Calu3 (cell line): ENCODE measurements at regions not wholly inside any gene's neighbourhood (a gene's known extent, or its start where the extent isn't known, plus 50 kb on each side); places are given as distances from the start of the nearest gene placed in this dataset.

Experiments
- BruUV-seq: library from RNA; stranded (reverse); fragments of 400-500 nt; replicated peaks from 2 replicates; lab custom pipeline; 2021; lab: Mats Ljungman, UMichigan
- CTCF ChIA-PET: fragments of 300-600 bp; sonication (Branson Sonifier 250); formaldehyde crosslinking; loops from one replicate; lab custom pipeline; 2022; ENCODE audit warnings: antibody characterized with exemption; lab: Charles Lee
- DNase-seq: peaks from one replicate; pipeline ENCODE4 v3.0.0; 2022
- H3K27ac Mint-ChIP-seq: one replicate; pipeline ENCODE4 v1.8.0; 2022; ENCODE audit warnings: mixed read lengths; ENCODE audit not compliant: unreplicated experiment
- H3K27me3 Mint-ChIP-seq: one replicate; pipeline ENCODE4 v1.8.0; 2022; ENCODE audit warnings: mixed read lengths; ENCODE audit not compliant: unreplicated experiment
- H3K36me3 Mint-ChIP-seq: one replicate; pipeline ENCODE4 v1.8.0; 2022; ENCODE audit warnings: mild to moderate bottlenecking, moderate library complexity, mixed read lengths; ENCODE audit not compliant: insufficient read depth, unreplicated experiment
- H3K4me1 Mint-ChIP-seq: one replicate; pipeline ENCODE4 v1.8.0; 2022; ENCODE audit warnings: mild to moderate bottlenecking, low read depth, mixed read lengths; ENCODE audit not compliant: unreplicated experiment
- H3K4me3 Mint-ChIP-seq: one replicate; pipeline ENCODE4 v1.8.0; 2022; ENCODE audit warnings: mild to moderate bottlenecking, low read depth, moderate library complexity, mixed read lengths; ENCODE audit not compliant: unreplicated experiment
- H3K9me3 Mint-ChIP-seq: one replicate; pipeline ENCODE4 v1.8.0; 2022; ENCODE audit warnings: low read depth, mixed read lengths; ENCODE audit not compliant: unreplicated experiment
- intact Hi-C: fragments of 100-400 bp; cut with micrococcal nuclease; formaldehyde crosslinking; loops from one replicate; pipeline ENCODE4 v1.10.0; 2022; ENCODE audit not compliant: unreplicated experiment
- TF ChIP-seq, protein P1 (sequence below): fragments of 200-600 bp; IDR thresholded peaks from one replicate; pipeline ENCODE4 v1.8.0; 2022; ENCODE audit warnings: antibody characterized with exemption; ENCODE audit not compliant: unreplicated experiment

DNA sequence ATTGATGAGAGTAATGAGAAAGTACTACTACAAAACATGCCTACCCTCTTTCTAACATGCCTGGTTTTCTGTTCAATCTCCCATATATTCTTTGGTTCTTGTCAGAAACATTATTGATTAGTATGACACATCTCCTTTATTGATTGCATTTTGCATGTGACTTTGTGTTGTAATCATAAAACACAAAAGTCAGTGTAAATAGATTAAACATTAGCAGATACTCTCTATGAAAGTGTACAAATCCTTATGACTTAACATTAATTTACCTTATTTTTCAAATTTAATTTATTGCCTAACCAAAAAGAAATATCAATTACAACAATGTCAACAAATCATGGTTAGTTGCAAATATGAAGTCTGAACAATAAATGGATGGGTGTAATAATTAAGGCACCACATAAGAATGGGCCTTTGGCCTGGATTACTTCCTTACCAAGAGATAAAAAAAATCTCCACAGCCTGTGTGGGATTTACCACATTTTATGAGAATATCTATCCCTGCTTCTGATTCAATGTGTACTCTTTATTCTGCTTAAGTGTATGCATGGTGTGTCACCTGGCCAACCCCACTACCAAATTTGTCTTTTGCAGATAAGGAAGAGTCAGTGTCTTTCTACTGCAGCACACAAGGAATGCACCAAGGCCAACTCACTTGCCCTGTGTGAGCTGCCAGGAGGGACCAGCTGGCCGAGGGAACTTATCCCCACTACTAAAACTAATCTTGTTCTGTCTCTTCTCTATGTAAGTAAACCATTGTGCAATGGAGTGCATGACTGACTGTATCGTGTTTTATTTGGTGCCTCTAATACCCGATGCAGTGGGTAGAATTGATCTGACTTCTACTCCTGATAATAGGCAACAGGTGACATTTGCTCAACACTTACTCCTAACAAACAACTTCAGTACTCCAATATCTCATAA lies 1001.9 kb upstream of the CDH10 start:
- no TSS peak for BruUV-seq
- CTCF ChIA-PET = no interaction called here

DNA sequence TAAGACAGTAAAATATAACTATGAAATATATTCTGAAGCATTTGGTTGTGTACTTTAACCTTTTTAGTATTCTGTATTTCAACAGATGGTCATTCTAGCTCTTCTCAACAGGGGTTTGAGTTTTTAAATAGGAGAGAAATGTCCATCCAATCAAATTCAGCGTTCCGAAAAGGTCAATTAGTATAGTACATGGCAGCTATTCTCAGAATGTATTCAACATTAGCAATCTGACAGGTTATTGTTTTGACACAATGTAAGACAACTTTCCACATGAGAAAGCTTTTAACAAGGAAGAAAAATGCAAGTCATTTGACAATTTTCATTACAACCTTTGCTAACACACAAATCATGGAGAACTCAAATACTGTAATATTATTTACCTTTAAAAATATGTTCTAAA lies 996.3 kb upstream of the CDH10 start:
- TF ChIP-seq, protein P1, sequence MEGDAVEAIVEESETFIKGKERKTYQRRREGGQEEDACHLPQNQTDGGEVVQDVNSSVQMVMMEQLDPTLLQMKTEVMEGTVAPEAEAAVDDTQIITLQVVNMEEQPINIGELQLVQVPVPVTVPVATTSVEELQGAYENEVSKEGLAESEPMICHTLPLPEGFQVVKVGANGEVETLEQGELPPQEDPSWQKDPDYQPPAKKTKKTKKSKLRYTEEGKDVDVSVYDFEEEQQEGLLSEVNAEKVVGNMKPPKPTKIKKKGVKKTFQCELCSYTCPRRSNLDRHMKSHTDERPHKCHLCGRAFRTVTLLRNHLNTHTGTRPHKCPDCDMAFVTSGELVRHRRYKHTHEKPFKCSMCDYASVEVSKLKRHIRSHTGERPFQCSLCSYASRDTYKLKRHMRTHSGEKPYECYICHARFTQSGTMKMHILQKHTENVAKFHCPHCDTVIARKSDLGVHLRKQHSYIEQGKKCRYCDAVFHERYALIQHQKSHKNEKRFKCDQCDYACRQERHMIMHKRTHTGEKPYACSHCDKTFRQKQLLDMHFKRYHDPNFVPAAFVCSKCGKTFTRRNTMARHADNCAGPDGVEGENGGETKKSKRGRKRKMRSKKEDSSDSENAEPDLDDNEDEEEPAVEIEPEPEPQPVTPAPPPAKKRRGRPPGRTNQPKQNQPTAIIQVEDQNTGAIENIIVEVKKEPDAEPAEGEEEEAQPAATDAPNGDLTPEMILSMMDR = no peak
- Mint-ChIP-seq H3K4me1 (no peaks in the 10 kb centered on the region), H3K36me3 (no peaks in the 10 kb centered on the region), H3K27ac (no peak overlapping the region), H3K9me3 (peaks cover 18% of the 10 kb centered on the region), H3K27me3 (no peaks in the 10 kb centered on the region), H3K4me3 (no peak overlapping the region)
- CTCF ChIA-PET = no interaction called here
- BruUV-seq = no TSS peak
- intact Hi-C loops = no loop called here
- no peak for DNase-seq

More for the DNA sequence above, 1001.9 kb upstream of the CDH10 start:
- H3K9me3 Mint-ChIP-seq = peaks cover 17% of the 10 kb centered on the region
- TF ChIP-seq, protein P1 = no peak
- H3K4me3 Mint-ChIP-seq = no peak overlapping the region
- no peaks in the 10 kb centered on the region for H3K36me3 Mint-ChIP-seq
- DNase-seq = no peak
- intact Hi-C loops = no loop called here
- H3K27ac Mint-ChIP-seq = no peak overlapping the region
- no peaks in the 10 kb centered on the region for H3K27me3 Mint-ChIP-seq
- H3K4me1 Mint-ChIP-seq = no peaks in the 10 kb centered on the region

DNA sequence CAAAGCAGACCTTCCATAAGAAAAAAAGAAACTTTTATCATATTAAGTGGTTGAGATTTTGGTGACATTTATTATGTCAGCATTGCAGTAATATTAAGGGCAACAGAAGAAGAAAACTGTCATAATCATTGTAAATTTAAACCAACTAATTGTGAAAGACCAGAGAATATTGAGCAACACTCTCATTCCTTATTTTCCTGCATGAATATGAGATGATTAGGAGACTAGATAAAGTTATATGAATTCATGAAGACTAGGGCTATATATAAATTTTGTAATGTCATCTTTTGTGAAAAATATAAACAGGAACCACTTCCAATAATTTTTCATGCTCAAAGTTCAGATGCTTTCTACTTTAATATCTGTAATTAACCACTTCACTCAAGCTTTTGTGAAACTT lies 974.5 kb upstream of the CDH10 start:
- Mint-ChIP-seq H3K27ac (no peak overlapping the region), H3K4me3 (no peak overlapping the region), H3K4me1 (no peaks in the 10 kb centered on the region), H3K27me3 (no peaks in the 10 kb centered on the region), H3K9me3 (peaks cover 8% of the 10 kb centered on the region), H3K36me3 (no peaks in the 10 kb centered on the region)
- CTCF ChIA-PET = no interaction called here
- intact Hi-C loops = no loop called here
- DNase-seq = no peak
- TF ChIP-seq, protein P1 = no peak
- no TSS peak for BruUV-seq

GRCh38 chr5:25618821-25619220 lies 974.0 kb upstream of the CDH10 start:
- TF ChIP-seq, protein P1 = no peak
- CTCF ChIA-PET = no interaction called here
- no TSS peak for BruUV-seq
- intact Hi-C loops = no loop called here
- no peak for DNase-seq
- Mint-ChIP-seq H3K36me3 (no peaks in the 10 kb centered on the region), H3K4me3 (no peak overlapping the region), H3K27ac (no peak overlapping the region), H3K9me3 (peaks cover 7% of the 10 kb centered on the region), H3K4me1 (no peaks in the 10 kb centered on the region), H3K27me3 (no peaks in the 10 kb centered on the region)
